ENCODE measurements at regions not wholly inside any gene's neighbourhood (a gene's known extent, or its start where the extent isn't known, plus 50 kb on each side); places are given as distances from the start of the nearest gene placed in this dataset.

GRCh38 chr1:163656095-163656759, 334.5 kb downstream of the NUF2 start:
- no peak for DNase-seq (ENCODE audit: low read depth)

GRCh38 chr1:163657719-163658118, 336.0 kb downstream of the NUF2 start:
- DNase-seq (ENCODE audit: low read depth): no peak

- DNase-seq (ENCODE audit: low read depth): no peak
Measured at GRCh38 chr1:163661391-163661790, 339.6 kb downstream of the NUF2 start.

DNA sequence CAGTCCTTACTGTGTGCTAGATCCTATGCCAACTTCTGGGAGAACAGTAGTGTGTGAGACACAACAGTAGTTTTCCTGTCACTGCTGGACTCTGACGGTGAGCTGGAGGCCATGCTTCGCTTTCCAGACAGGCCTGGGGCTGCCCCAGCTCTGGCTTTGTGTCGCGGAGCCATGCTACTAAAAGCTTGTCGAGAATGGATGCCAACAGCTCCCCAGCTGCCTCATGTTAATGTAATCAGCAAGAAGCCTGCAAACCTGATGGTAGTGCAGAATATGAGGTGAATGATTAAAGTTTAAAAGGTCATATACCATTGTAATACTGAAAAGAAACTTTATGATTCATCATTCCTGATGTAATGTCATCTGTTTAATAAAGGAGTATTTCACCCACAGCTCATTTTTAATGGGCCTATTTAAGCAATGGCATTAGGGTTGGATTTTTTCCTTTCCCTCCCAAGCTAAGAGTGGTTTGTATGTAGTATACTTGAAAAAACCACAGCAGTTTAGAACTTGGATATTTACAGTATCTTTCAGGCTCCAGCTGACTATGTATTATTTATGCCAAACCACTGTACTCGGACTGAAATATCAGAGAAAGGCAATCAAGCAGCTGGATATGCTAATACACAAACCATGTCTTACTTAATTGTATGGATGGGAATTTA, 343.0 kb downstream of the NUF2 start:
- no peak for DNase-seq (ENCODE audit: low read depth)

DNA sequence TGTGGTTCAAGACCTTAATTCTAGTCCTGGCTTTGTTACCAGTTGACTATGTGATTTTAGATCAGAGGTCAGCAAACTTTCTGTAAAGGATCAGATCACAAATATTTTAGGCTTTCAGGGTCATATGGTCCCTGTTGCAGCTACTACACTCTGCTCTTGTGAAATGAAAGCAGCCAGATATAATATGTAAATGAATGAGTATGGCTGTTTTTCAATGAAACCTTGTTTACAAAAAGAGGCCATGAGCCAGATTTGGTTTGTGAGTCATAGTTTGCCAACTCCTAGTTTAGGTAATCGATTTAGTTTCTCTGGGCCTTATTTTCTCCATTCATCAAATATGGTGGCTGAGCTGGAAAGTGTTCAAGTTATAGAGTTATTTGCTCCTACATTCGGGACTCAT, 346.7 kb downstream of the NUF2 start:
- no peak for DNase-seq (ENCODE audit: low read depth)

DNA sequence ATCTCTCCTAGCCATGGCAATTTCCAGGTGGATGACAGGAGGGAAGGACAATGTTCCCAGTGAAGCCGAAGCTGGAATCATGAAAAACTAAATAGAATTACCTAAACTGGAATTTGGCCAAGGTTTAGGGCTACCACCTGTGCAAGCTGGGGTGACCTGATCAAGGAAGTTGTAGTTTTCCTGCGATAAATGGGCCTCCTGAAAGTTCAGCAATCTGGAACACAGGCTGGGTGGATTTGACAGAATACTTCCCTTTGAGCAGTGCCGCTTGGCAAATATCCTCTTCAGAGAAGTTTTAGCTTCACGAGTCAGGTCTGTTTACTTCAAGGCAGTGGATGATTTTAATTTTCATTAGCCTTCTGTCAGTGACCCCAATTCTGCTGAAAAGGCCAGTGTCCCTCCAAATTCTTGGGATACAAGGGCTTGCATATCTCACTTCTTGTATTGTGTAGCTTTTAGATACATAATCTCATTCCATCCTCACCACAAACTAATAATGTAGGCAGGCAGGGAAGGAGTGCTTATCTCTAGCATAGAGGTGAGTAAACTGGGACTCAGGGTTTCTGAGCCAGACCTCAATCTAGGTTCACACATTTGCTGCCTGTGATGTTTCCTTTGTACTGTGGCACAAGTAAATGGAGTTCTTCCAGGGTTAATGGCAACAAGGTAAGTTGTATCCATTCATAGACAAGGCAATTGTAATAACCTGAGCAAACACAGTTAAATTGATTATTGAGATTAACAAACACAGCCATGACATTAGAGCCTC, 349.4 kb downstream of the NUF2 start:
- DNase-seq (ENCODE audit: low read depth): no peak

DNA sequence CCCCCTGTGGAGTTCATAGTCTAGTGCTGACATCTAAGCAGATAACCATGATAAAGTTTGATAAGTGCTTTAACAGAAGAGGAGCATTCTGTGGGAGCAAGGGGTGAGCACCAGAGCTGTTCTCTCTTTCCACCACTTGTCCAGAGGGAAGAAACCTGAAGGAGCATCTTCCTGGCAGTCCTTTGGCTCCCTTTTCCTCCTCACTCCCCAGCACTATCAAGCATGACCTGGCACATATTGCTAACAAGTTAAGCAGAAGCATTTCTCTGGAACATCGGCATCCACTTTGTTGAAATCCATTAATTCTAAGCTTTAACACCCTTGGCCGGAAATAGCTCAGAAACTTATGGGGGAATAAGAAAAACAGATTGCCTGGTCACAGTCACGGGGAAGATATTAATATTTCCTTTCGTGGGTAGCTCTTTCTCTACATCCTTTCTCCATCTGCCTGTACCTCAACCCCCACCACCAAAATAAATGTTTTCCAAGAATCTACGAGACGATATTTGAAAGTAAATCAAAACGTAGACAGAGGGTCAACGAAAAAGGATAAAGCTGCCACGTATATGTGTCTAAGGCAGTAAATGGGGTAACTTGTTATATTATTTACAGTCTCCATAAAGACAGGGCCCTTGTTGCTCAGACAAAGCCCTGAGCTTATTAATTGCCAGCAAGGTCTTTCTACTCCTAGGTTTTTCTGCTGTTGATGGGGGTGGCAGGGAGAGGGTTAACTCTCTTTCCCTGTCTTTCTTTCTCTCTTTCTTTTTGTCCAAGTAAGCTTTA, 351.4 kb downstream of the NUF2 start:
- no peak for DNase-seq (ENCODE audit: low read depth)

DNA sequence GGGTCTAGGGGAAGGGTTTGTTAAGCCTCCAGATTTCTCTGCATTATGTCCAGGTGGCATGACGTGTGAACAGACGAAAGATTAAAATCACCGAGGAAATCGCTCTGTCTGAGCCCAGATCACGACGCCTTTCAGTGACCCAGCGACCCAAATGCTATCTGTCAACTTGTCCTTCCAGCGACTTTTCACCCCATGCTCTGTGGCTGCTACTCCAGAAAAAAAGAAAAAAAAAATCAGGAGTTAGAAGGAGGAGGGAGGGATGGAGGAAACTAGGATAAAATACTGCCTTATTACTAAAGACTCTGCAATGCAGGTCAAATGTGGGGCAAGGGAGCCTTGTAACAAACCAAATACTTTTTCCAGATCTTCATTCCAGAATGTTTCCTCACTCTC, 352.0 kb downstream of the NUF2 start:
- DNase-seq (ENCODE audit: low read depth): peak; percentile 1

DNA sequence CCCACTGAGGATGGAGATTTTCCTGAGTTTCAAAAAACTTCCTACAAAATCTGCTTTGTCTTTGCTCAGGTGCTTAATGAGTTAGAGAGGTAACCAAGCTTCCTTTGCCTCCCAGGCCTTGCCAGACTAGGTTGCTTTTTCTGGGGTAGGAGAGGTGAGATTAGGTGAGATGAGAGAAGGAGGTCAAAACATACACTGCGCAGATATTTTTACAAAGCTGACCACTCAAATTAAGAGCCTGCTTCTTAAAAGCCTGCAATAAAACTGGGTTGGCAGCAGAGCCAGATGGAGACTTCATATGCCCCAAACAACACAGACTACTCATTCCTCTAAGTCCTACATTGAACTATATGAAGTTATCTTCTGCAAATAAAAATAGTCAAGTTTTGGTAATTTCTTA, 352.5 kb downstream of the NUF2 start:
- DNase-seq (ENCODE audit: low read depth): no peak

GRCh38 chr1:163684785-163685184, 363.0 kb downstream of the NUF2 start:
- no peak for DNase-seq (ENCODE audit: low read depth)

DNA sequence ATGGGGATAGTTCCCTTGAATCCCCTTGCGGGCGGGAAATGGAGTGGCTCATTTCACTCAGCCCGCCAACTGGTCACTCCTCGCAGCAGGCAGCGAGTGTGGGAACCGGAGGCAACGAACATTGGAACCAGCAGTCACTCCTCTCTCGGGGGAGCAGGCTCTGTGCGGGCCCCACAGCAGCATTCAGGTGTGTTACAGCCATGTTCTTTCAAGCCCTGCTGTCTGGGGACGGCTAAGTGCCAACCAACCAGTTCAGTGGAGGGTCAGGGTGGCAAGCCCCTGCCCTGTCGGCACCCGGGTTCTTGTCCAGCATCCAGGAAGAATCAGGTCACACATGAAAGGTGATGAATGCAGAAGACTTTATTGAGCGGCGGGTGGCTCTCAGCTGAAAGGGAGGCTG, 370.5 kb downstream of the NUF2 start:
- no peak for DNase-seq (ENCODE audit: low read depth)

- no peak for DNase-seq (ENCODE audit: low read depth)
Measured at GRCh38 chr1:163697137-163697536, 375.4 kb downstream of the NUF2 start.

DNA sequence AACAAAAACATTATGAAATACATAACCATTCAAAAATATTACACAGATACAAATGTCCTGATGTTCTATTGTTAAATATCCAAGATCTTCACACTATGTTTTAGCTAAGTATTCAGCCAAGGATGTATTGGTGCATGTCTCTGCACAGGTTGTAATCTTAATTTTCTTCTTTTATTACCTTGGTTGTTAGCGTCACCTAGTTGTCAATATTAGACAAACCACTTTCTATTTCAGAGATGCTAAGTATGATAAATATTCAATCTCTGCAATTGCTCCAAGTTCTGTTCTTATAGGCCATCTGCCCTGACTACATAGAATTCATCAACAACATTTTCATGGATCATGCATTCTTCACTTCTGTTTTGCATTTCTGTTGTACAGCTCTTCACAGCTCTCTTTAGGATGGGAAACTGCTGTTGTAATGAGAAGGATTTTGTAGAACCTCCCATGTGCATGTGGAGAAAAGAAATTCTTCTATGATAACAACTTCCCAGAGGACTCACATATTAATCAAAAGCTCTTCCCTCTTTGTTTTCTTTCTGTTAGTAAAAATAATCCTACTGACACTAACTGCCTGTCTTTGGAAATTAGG, 380.1 kb downstream of the NUF2 start:
- DNase-seq (ENCODE audit: low read depth): no peak

GRCh38 chr1:163703794-163704193, 382.0 kb downstream of the NUF2 start:
- DNase-seq (ENCODE audit: low read depth): no peak

DNA sequence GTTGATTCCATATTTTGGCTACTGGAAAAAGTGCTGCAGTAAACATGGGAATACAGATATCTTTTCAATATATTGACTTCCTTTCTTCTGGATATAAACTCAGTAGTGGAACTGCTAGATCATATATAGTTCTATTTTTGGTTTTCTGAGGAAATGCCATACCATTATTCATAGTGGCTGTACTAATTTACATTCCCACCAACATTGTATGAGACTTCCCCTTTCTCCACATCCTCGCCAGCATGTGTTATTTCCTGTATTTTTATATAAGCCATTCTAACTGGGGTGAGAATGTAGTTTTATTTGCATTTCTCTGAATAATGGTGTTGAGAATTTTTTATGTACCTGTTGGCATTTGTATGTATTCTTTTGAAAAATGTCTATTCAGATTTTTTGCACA, 385.2 kb downstream of the NUF2 start:
- no peak for DNase-seq (ENCODE audit: low read depth)

- no peak for DNase-seq (ENCODE audit: low read depth)
Measured at GRCh38 chr1:163709636-163710035, 387.9 kb downstream of the NUF2 start.

- no peak for DNase-seq (ENCODE audit: low read depth)
Measured at GRCh38 chr1:163712321-163712720, 390.6 kb downstream of the NUF2 start.

DNA sequence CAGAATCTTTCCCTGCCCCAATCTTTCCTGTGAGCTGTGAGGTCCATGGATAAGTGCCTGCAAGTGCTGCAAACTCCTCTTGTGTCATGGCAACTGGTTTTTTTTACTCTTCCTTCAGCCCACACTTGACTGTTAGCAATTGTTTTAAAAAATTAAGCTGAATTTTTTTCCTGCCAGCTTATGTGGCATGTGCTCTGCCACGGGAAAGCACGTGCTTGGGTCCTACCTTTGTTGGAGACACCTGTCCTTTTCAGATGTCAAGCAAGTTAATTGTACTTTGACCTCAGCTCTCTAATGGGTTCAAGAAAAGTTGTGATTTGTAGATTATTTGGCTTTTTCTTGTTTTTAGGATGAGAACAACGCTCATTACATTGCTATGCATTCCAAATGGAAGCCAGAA, 398.5 kb downstream of the NUF2 start:
- no peak for DNase-seq (ENCODE audit: low read depth)

GRCh38 chr1:163725551-163725950, 403.8 kb downstream of the NUF2 start:
- no peak for DNase-seq (ENCODE audit: low read depth)

- DNase-seq (ENCODE audit: low read depth): no peak
Measured at GRCh38 chr1:163730411-163730821, 408.7 kb downstream of the NUF2 start.

- DNase-seq (ENCODE audit: low read depth): no peak
Measured at GRCh38 chr1:163737261-163737660, 415.5 kb downstream of the NUF2 start.

DNA sequence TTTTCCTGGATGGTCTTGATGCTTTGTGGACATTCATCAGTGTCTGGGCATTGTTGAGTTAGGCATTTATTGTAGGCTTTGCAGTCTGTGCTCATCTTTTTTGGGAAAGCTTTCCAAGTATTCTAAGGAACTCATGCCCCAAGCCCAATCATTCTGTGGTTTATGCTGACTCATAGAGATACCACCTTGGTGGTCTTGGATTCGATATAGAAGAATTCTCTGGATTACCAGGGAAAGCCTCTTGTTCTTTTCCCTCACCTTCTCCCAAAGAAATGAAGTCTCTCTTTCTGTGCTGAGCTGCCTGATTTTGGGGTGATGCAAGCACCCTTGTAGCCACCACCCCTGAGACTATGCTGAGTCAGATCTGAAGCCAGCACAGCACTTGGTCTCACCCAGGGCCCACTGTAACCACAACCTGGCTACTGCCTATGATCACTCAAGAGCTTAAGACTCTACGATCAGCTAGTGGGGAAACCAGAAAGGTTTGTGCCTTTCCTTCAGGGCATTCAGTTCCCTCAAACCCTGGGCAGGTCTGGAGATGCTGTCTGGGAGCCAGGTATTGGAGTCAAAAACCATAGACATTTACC, 422.6 kb downstream of the NUF2 start:
- no peak for DNase-seq (ENCODE audit: low read depth)

All from amniotic epithelial cell (primary cell).